MCF 10A (cell line): ENCODE measurements at regions not wholly inside any gene's neighbourhood (a gene's known extent, or its start where the extent isn't known, plus 50 kb on each side); places are given as distances from the start of the nearest gene placed in this dataset.

Experiments
- BruUV-seq: library from RNA; stranded (reverse); fragments of 400-500 nt; replicated peaks from 2 replicates; lab custom pipeline; 2021; lab: Mats Ljungman, UMichigan
- CTCF ChIA-PET: fragments of 300-600 bp; sonication (Branson Sonifier 250); formaldehyde crosslinking; extraction: SDS; loops from one replicate; lab custom pipeline; 2021; ENCODE audit warnings: antibody characterized with exemption, inconsistent platforms; lab: Yijun Ruan, JAX
- POLR2A ChIA-PET: fragments of 300-600, 350-650 bp; sonication (Branson Sonifier 250); formaldehyde crosslinking; extraction: SDS; loops from one replicate; lab custom pipeline; 2020; ENCODE audit warnings: antibody characterized with exemption, inconsistent platforms; lab: Yijun Ruan, JAX
- DNase-seq: peaks from one replicate; pipeline ENCODE4 v3.0.0-alpha.2; 2018; ENCODE audit not compliant: unreplicated experiment
- H3K27ac Mint-ChIP-seq: one replicate; pipeline ENCODE4 v1.8.0; 2022; ENCODE audit warnings: mild to moderate bottlenecking, low read depth, mixed read lengths; ENCODE audit not compliant: unreplicated experiment
- H3K27me3 Mint-ChIP-seq: one replicate; pipeline ENCODE4 v1.8.0; 2022; ENCODE audit warnings: mixed read lengths; ENCODE audit not compliant: insufficient read depth, unreplicated experiment
- H3K36me3 Mint-ChIP-seq: one replicate; pipeline ENCODE4 v1.8.0; 2022; ENCODE audit warnings: mild to moderate bottlenecking, moderate library complexity, mixed read lengths; ENCODE audit not compliant: insufficient read depth, unreplicated experiment
- H3K4me1 Mint-ChIP-seq: one replicate; pipeline ENCODE4 v1.8.0; 2022; ENCODE audit warnings: mixed read lengths; ENCODE audit not compliant: insufficient read depth, unreplicated experiment
- H3K4me3 Mint-ChIP-seq: one replicate; pipeline ENCODE4 v1.8.0; 2022; ENCODE audit warnings: mild to moderate bottlenecking, moderate library complexity, mixed read lengths; ENCODE audit not compliant: unreplicated experiment
- H3K9me3 Mint-ChIP-seq: one replicate; pipeline ENCODE4 v1.8.0; 2022; ENCODE audit warnings: mixed read lengths; ENCODE audit not compliant: unreplicated experiment
- CTCF ChIP-seq: fragments of 200-600 bp; IDR thresholded peaks from one replicate; pipeline ENCODE4 v1.8.0; 2022; ENCODE audit warnings: antibody characterized with exemption, mild to moderate bottlenecking; ENCODE audit not compliant: unreplicated experiment
- intact Hi-C: fragments of 100-400 bp; cut with micrococcal nuclease; formaldehyde crosslinking; loops from 2 replicates; pipeline ENCODE4 v1.14.1; 2022

GRCh38 chr9:134518004-134518606 is 123.5 kb upstream of the COL5A1 start:
- BruUV-seq, result no TSS peak
- H3K27me3 Mint-ChIP-seq, result peaks cover 9% of the 10 kb centered on the region
- no peak for TF ChIP-seq CTCF
- peaks cover 6% of the 10 kb centered on the region for H3K4me1 Mint-ChIP-seq
- H3K4me3 Mint-ChIP-seq, result no peak overlapping the region
- CTCF ChIA-PET, result interaction anchor here (0.6 kb wide), 1 partner anchor 14 kb away, joined by 3 read pairs; no protein-coding TSS in a partner anchor
- intact Hi-C loops, result no loop called here
- H3K36me3 Mint-ChIP-seq, result no peaks in the 10 kb centered on the region
- POLR2A ChIA-PET, result no interaction called here
- H3K9me3 Mint-ChIP-seq, result peaks cover 27% of the 10 kb centered on the region
- DNase-seq, result no peak
- no peak overlapping the region for H3K27ac Mint-ChIP-seq

- BruUV-seq, result no TSS peak
- CTCF ChIA-PET, result no interaction called here
- peaks cover 18% of the 10 kb centered on the region for H3K9me3 Mint-ChIP-seq
Measured at GRCh38 chr9:134519375-134520070, 122.1 kb upstream of the COL5A1 start.

GRCh38 chr9:134521817-134522501 is 119.6 kb upstream of the COL5A1 start:
- Mint-ChIP-seq H3K9me3 (peaks cover 10% of the 10 kb centered on the region), H3K27ac (no peak overlapping the region), H3K27me3 (peaks cover 42% of the 10 kb centered on the region), H3K4me3 (no peak overlapping the region), H3K4me1 (no peaks in the 10 kb centered on the region), H3K36me3 (no peaks in the 10 kb centered on the region)
- intact Hi-C loops, result no loop called here
- TF ChIP-seq CTCF, result no peak
- ChIA-PET CTCF (no interaction called here), POLR2A (no interaction called here)
- DNase-seq, result no peak
- no TSS peak for BruUV-seq

More at GRCh38 chr9:134519375-134520070, 122.1 kb upstream of the COL5A1 start:
- intact Hi-C loops, result no loop called here
- no peaks in the 10 kb centered on the region for H3K36me3 Mint-ChIP-seq
- H3K27me3 Mint-ChIP-seq, result peaks cover 20% of the 10 kb centered on the region
- POLR2A ChIA-PET, result no interaction called here
- DNase-seq, result no peak
- no peak overlapping the region for H3K4me3 Mint-ChIP-seq
- no peak for TF ChIP-seq CTCF
- no peak overlapping the region for H3K27ac Mint-ChIP-seq
- H3K4me1 Mint-ChIP-seq, result peaks cover 6% of the 10 kb centered on the region

- DNase-seq, result no peak
- no peak overlapping the region for H3K4me3 Mint-ChIP-seq
- POLR2A ChIA-PET, result no interaction called here
- CTCF ChIA-PET, result no interaction called here
- H3K4me1 Mint-ChIP-seq, result no peaks in the 10 kb centered on the region
- no peak for TF ChIP-seq CTCF
- intact Hi-C loops, result no loop called here
- no peak overlapping the region for H3K27ac Mint-ChIP-seq
- no peaks in the 10 kb centered on the region for H3K36me3 Mint-ChIP-seq
- no TSS peak for BruUV-seq
- H3K27me3 Mint-ChIP-seq, result peaks cover 47% of the 10 kb centered on the region
- H3K9me3 Mint-ChIP-seq, result peaks cover 10% of the 10 kb centered on the region
Measured at GRCh38 chr9:134522502-134522848, 119.1 kb upstream of the COL5A1 start.
